H9 (cell line): ENCODE measurements at regions not wholly inside any gene's neighbourhood (a gene's known extent, or its start where the extent isn't known, plus 50 kb on each side); places are given as distances from the start of the nearest gene placed in this dataset.

Experiments used
- DNase-seq: peaks from one replicate; pipeline ENCODE4 v3.0.0-alpha.2; 2017
- H2AFZ ChIP-seq: one replicate; pipeline ENCODE4 v1.6.1; 2013; ENCODE audit warnings: mild to moderate bottlenecking, low read length, control low read depth, moderate library complexity
- H2AK5ac ChIP-seq: 2 replicates; pipeline ENCODE4 v1.6.1; 2013; ENCODE audit warnings: low read length, control low read depth, mixed read lengths; ENCODE audit not compliant: insufficient read length
- H2BK120ac ChIP-seq: one replicate; pipeline ENCODE4 v1.6.1; 2013; ENCODE audit warnings: low read depth, mild to moderate bottlenecking, low read length, control low read depth, inconsistent platforms; ENCODE audit not compliant: poor library complexity, severe bottlenecking
- H2BK12ac ChIP-seq: 2 replicates; pipeline ENCODE4 v1.6.1; 2013; ENCODE audit warnings: low read length, control low read depth, mixed read lengths, low read depth; ENCODE audit not compliant: insufficient read length
- H2BK15ac ChIP-seq: 2 replicates; pipeline ENCODE4 v1.6.1; 2013; ENCODE audit warnings: low read depth, low read length, control low read depth
- H2BK20ac ChIP-seq: one replicate; pipeline ENCODE4 v1.6.1; 2013; ENCODE audit warnings: low read depth, mild to moderate bottlenecking, low read length, control low read depth, inconsistent platforms; ENCODE audit not compliant: poor library complexity, severe bottlenecking
- H2BK5ac ChIP-seq: 2 replicates; pipeline ENCODE4 v1.6.1; 2013; ENCODE audit warnings: low read length, control low read depth, mixed read lengths; ENCODE audit not compliant: insufficient read length
- H3K14ac ChIP-seq: 2 replicates; pipeline ENCODE4 v1.6.1; 2013; ENCODE audit warnings: low read length, control low read depth; ENCODE audit not compliant: insufficient read depth
- H3K18ac ChIP-seq: 2 replicates; pipeline ENCODE4 v1.6.1; 2013; ENCODE audit warnings: low read depth, mild to moderate bottlenecking, mixed read lengths, low read length, control low read depth; ENCODE audit not compliant: insufficient read length
- H3K23ac ChIP-seq: 2 replicates; pipeline ENCODE4 v1.6.1; 2013; ENCODE audit warnings: low read length, control low read depth, mixed read lengths, low read depth; ENCODE audit not compliant: insufficient read length
- H3K23me2 ChIP-seq: 2 replicates; pipeline ENCODE4 v1.6.1; 2013; ENCODE audit warnings: low read depth, mild to moderate bottlenecking, mixed read lengths, low read length, control low read depth; ENCODE audit not compliant: insufficient read length, poor library complexity, severe bottlenecking
- H3K27ac ChIP-seq: 2 replicates; pipeline ENCODE4 v1.5.1; 2013; ENCODE audit warnings: low read length, control low read depth, mixed read lengths, low read depth; ENCODE audit not compliant: insufficient read length
- H3K27me3 ChIP-seq: 2 replicates; pipeline ENCODE4 v1.6.1; 2013; ENCODE audit warnings: low read length, control low read depth, inconsistent platforms; ENCODE audit not compliant: insufficient read depth
- H3K4ac ChIP-seq: 2 replicates; pipeline ENCODE4 v1.6.1; 2013; ENCODE audit warnings: low read depth, mild to moderate bottlenecking, control low read depth, inconsistent platforms, low read length, moderate library complexity
- H3K4me1 ChIP-seq: 2 replicates; pipeline ENCODE4 v1.6.1; 2013; ENCODE audit warnings: low read length, control low read depth, inconsistent platforms; ENCODE audit not compliant: insufficient read depth
- H3K4me2 ChIP-seq: 2 replicates; pipeline ENCODE4 v1.6.1; 2013; ENCODE audit warnings: low read length, control low read depth, mixed read lengths; ENCODE audit not compliant: insufficient read length, insufficient read depth
- H3K56ac ChIP-seq: 2 replicates; pipeline ENCODE4 v1.6.1; 2013; ENCODE audit warnings: low read depth, mild to moderate bottlenecking, mixed read lengths, low read length, control low read depth; ENCODE audit not compliant: insufficient read length
- H3K79me1 ChIP-seq: 2 replicates; pipeline ENCODE4 v1.6.1; 2013; ENCODE audit warnings: low read depth, mild to moderate bottlenecking, moderate library complexity, low read length, control low read depth, inconsistent platforms; ENCODE audit not compliant: insufficient read depth, poor library complexity, severe bottlenecking
- H3K79me2 ChIP-seq: 2 replicates; pipeline ENCODE4 v1.6.1; 2013; ENCODE audit warnings: low read length, control low read depth, inconsistent platforms; ENCODE audit not compliant: insufficient read depth
- H3K9ac ChIP-seq: 2 replicates; pipeline ENCODE4 v1.6.1; 2013; ENCODE audit warnings: low read length, control low read depth, mixed read lengths; ENCODE audit not compliant: insufficient read length; ENCODE audit errors: extremely low read depth
- H3K9me3 ChIP-seq: one replicate; pipeline ENCODE4 v1.6.1; 2013; ENCODE audit warnings: low read depth, low read length, inconsistent platforms; ENCODE audit not compliant: control insufficient read depth
- H3T11ph ChIP-seq: one replicate; pipeline ENCODE4 v1.6.1; 2013; ENCODE audit warnings: mild to moderate bottlenecking, low read length, control low read depth, inconsistent platforms
- H4K20me1 ChIP-seq: one replicate; pipeline ENCODE4 v1.6.1; 2013; ENCODE audit not compliant: control insufficient read depth, insufficient read length, insufficient read depth
- H4K5ac ChIP-seq: 2 replicates; pipeline ENCODE4 v1.6.1; 2013; ENCODE audit warnings: low read depth, mild to moderate bottlenecking, mixed read lengths, low read length, control low read depth; ENCODE audit not compliant: insufficient read length
- H4K8ac ChIP-seq: replicated peaks from 2 replicates; pipeline ENCODE4 v1.6.1; 2013; ENCODE audit warnings: low read length, control low read depth, mixed read lengths, low read depth; ENCODE audit not compliant: insufficient read length
- H4K91ac ChIP-seq: 2 replicates; pipeline ENCODE4 v1.6.1; 2013; ENCODE audit warnings: low read depth, mild to moderate bottlenecking, moderate library complexity, mixed read lengths, low read length, control low read depth; ENCODE audit not compliant: insufficient read length
- H3K27ac Mint-ChIP-seq, 3 experiments: 2 replicates in 2 of 3; 3 replicates in 1 of 3; pipeline ENCODE4 v1.8.0; 2020 to 2021; ENCODE audit warnings: mixed read lengths in 3 of 3, mild to moderate bottlenecking in 1 of 3, moderate library complexity in 1 of 3
- H3K27me3 Mint-ChIP-seq: 2 replicates; pipeline ENCODE4 v1.8.0; 2021; ENCODE audit warnings: low read depth, mild to moderate bottlenecking, moderate library complexity, mixed read lengths
- H3K36me3 Mint-ChIP-seq, 3 experiments: 2 replicates in 2 of 3; 3 replicates in 1 of 3; pipeline ENCODE4 v1.8.0; 2020 to 2021; ENCODE audit warnings: low read depth in 3 of 3, mixed read lengths in 3 of 3; ENCODE audit not compliant: insufficient read depth in 1 of 3
- H3K4me1 Mint-ChIP-seq, 2 experiments: 2 replicates each; pipeline ENCODE4 v1.8.0; 2020; ENCODE audit warnings: mixed read lengths in 2 of 2
- H3K4me3 Mint-ChIP-seq, 2 experiments: 2 replicates in 1 of 2; 3 replicates in 1 of 2; pipeline ENCODE4 v1.8.0; 2020 to 2021; ENCODE audit warnings: mild to moderate bottlenecking in 2 of 2, mixed read lengths in 2 of 2, moderate library complexity in 1 of 2
- H3K9me3 Mint-ChIP-seq, 2 experiments: 2 replicates in 1 of 2; 3 replicates in 1 of 2; pipeline ENCODE4 v1.8.0; 2020; ENCODE audit warnings: mild to moderate bottlenecking in 2 of 2, mixed read lengths in 2 of 2, moderate library complexity in 1 of 2
- WGBS: extraction: QIAGEN DNeasy Blood & Tissue Kit; methylation state at CpG from one replicate; pipeline ENCODE4 v1.1.7; 2013; ENCODE audit warnings: missing lambda C conversion rate, low lambda C conversion rate, mixed read lengths; ENCODE audit not compliant: insufficient read length; ENCODE audit errors: extremely low coverage; 5-methylcytosine and 5-hydroxymethylcytosine counted together
- TF ChIP-seq, protein P1 (sequence below): fragments of 200-600 bp; sonication (generic); conservative IDR thresholded peaks from 3 replicates; pipeline ENCODE4 v1.8.0; 2021; ENCODE audit warnings: antibody characterized with exemption, mild to moderate bottlenecking

DNA sequence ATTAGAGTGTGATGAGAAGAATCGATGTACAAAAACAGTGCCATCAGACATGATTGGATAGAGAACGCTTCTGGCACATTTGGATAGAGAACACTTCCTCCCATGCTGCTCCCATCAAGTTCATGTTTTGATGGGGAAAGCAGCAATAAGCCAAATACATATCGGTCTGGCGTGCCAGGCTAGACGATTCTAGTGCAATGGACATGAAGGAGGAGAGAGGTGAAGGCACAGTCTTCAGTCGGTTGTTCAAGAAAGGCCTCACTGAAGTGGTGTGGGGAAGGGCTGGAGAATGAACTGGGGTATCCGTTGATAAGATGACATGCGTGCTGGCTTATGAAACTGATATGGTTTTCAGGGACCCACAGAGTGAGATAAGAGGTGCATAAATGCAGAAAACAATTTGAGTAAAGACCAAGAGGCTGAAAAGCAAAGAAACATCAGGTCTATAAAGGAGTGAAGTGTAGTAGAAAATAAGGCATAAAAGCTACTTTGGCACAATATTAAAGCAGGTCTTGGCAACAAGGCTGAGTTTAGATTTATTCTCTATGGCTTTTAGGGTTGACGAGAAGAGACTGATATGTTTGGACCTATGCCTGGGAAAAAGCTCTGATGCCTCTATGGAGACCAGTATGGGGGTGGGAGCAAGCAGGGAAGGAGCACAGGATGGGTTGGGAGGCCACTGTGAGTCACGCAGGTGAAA is 117.6 kb upstream of the PIEZO2 start:
- no peaks in the 10 kb centered on the region for H3K79me1 ChIP-seq
- H3K4me1 Mint-ChIP-seq = peaks cover 6 to 10% of the 10 kb centered on the region in 2 experiments; a peak in 3 of 4 replicates

More for the DNA sequence above, 117.6 kb upstream of the PIEZO2 start:
- Histone ChIP-seq H3K4me1 (no peaks in the 10 kb centered on the region; the same call in 1 of the 2 replicates), H3K18ac (no peak overlapping the region), H4K20me1 (no peaks in the 10 kb centered on the region), H3K23ac (no peak overlapping the region), H4K5ac (no peak overlapping the region), H3K56ac (no peak overlapping the region), H3K27me3 (no peaks in the 10 kb centered on the region), H2BK20ac (no peak overlapping the region), H2BK120ac (no peak overlapping the region), H2AFZ (no peak overlapping the region), H3K9ac (no peak overlapping the region), H2BK5ac (no peak overlapping the region), H3K14ac (no peak overlapping the region), H4K91ac (no peak overlapping the region), H4K8ac (no peak overlapping the region), H2BK15ac (no peak overlapping the region), H3K9me3 (no peaks in the 10 kb centered on the region), H3T11ph (no peak overlapping the region), H3K23me2 (no peaks in the 10 kb centered on the region), H3K79me2 (no peaks in the 10 kb centered on the region), H2BK12ac (no peak overlapping the region), H3K27ac (no peak overlapping the region), H2AK5ac (no peak overlapping the region), H3K4ac (no peak overlapping the region), H3K4me2 (no peak overlapping the region)
- H3K4me3 Mint-ChIP-seq = no peak overlapping the region
- TF ChIP-seq, protein P1, sequence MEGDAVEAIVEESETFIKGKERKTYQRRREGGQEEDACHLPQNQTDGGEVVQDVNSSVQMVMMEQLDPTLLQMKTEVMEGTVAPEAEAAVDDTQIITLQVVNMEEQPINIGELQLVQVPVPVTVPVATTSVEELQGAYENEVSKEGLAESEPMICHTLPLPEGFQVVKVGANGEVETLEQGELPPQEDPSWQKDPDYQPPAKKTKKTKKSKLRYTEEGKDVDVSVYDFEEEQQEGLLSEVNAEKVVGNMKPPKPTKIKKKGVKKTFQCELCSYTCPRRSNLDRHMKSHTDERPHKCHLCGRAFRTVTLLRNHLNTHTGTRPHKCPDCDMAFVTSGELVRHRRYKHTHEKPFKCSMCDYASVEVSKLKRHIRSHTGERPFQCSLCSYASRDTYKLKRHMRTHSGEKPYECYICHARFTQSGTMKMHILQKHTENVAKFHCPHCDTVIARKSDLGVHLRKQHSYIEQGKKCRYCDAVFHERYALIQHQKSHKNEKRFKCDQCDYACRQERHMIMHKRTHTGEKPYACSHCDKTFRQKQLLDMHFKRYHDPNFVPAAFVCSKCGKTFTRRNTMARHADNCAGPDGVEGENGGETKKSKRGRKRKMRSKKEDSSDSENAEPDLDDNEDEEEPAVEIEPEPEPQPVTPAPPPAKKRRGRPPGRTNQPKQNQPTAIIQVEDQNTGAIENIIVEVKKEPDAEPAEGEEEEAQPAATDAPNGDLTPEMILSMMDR = no peak
- no peak overlapping the region for H3K27ac Mint-ChIP-seq
- peaks cover 8 to 24% (median 12%) of the 10 kb centered on the region in 3 experiments; a peak in 6 of 7 replicates for H3K36me3 Mint-ChIP-seq
- WGBS = no CpG with 5 or more reads among the region's 10 CpGs
- peaks cover 22 to 24% of the 10 kb centered on the region in 2 experiments for H3K9me3 Mint-ChIP-seq
- no peak for DNase-seq
- no peaks in the 10 kb centered on the region for H3K27me3 Mint-ChIP-seq
